GM12878 (cell line): ENCODE measurements at regions not wholly inside any gene's neighbourhood (a gene's known extent, or its start where the extent isn't known, plus 50 kb on each side); places are given as distances from the start of the nearest gene placed in this dataset.

Experiments
- MYC ChIP-seq: IDR thresholded peaks from 2 replicates; pipeline ENCODE4 v1.6.1; 2011; ENCODE audit warnings: mild to moderate bottlenecking, low read length, moderate library complexity, inconsistent platforms; ENCODE audit not compliant: insufficient read depth, insufficient replicate concordance, insufficient read length, severe bottlenecking
- POLR2A ChIP-seq: IDR thresholded peaks from 2 replicates; pipeline ENCODE4 v1.6.1; 2011; ENCODE audit warnings: low read depth, mild to moderate bottlenecking, low read length
- RCOR1 ChIP-seq: conservative IDR thresholded peaks from 2 replicates; pipeline ENCODE4 v1.6.1; 2012; ENCODE audit warnings: low read depth, low read length, improper control_type of control experiment
- SMC3 ChIP-seq: IDR thresholded peaks from 2 replicates; pipeline ENCODE4 v1.6.1; 2011; ENCODE audit warnings: low read length, improper control_type of control experiment, borderline replicate concordance
- YY1 ChIP-seq: IDR thresholded peaks from 2 replicates; pipeline ENCODE4 v1.6.1; 2011; ENCODE audit warnings: low read depth, mild to moderate bottlenecking, low read length
- TF ChIP-seq, protein P1 (sequence below), 3 experiments: IDR thresholded peaks in 2 of 3; conservative IDR thresholded peaks in 1 of 3; 2 replicates each; pipeline ENCODE4 v1.5.1; 2011; ENCODE audit warnings: low read depth in 3 of 3, low read length in 3 of 3, mild to moderate bottlenecking in 3 of 3, control low read depth in 2 of 3, moderate library complexity in 2 of 3, inconsistent platforms in 1 of 3, mixed read lengths in 1 of 3; ENCODE audit not compliant: control insufficient read depth in 2 of 3, insufficient read depth in 1 of 3; ENCODE audit errors: extremely low read depth in 1 of 3

DNA sequence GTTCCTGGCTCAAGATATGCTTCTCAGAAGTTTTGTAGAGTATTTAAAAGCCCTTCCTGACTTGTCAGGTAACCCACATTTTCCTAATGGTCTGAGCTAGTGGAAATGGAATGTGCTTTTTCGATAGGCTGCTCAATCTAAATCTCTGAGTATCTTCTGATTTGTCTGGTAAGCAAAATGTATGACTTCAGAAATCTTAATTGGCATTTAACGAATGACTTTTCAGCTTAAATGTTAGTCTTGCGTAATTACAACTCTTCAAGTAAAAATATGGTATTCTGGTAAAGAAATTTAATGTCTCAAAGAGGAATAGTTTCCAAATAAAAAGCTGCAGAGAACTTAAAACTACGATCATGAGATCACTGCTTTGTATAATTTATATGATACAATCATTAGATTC lies 379.1 kb downstream of the ANKRD50 start:
- TF ChIP-seq POLR2A (no peak), RCOR1 (no peak), SMC3 (no peak), MYC (no peak), YY1 (no peak)
- TF ChIP-seq, protein P1, sequence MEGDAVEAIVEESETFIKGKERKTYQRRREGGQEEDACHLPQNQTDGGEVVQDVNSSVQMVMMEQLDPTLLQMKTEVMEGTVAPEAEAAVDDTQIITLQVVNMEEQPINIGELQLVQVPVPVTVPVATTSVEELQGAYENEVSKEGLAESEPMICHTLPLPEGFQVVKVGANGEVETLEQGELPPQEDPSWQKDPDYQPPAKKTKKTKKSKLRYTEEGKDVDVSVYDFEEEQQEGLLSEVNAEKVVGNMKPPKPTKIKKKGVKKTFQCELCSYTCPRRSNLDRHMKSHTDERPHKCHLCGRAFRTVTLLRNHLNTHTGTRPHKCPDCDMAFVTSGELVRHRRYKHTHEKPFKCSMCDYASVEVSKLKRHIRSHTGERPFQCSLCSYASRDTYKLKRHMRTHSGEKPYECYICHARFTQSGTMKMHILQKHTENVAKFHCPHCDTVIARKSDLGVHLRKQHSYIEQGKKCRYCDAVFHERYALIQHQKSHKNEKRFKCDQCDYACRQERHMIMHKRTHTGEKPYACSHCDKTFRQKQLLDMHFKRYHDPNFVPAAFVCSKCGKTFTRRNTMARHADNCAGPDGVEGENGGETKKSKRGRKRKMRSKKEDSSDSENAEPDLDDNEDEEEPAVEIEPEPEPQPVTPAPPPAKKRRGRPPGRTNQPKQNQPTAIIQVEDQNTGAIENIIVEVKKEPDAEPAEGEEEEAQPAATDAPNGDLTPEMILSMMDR (IDR thresholded peaks at IDR 0.05 in 2 of 3, conservative IDR thresholded peaks at IDR 0.05 in 1 of 3; ENCODE audit: control insufficient read depth in 2 of 3, extremely low read depth in 1 of 3, insufficient read depth in 1 of 3, low read depth in 3 of 3, low read length in 3 of 3): no peak
